ENCODE measurements at regions not wholly inside any gene's neighbourhood (a gene's known extent, or its start where the extent isn't known, plus 50 kb on each side); places are given as distances from the start of the nearest gene placed in this dataset.
"Not testable (repeated sequence)": the region's sequence is repeated elsewhere in the genome, so short reads cannot be mapped to it uniquely, and the experiment has no call there.

DNA sequence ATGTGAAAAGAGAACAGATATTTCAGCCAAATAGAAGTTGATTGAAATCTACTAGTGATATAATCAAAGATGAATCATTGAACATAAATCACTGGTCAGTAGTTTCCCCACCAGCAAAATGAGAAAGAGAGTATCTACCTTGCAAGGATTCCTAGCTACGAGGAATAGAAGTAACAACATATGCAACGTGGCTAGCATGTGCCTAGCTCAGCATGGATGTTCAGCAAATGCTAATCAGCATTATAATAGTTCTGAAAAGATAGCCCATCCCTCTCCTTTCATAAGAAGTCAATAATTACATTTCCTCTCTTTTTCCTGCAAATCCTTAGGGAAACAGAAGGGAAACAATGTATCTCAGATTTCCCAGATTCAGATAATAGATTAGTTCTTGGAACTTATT, 417.2 kb downstream of the SATB2 start:
- DNase-seq (ENCODE audit: low read depth), result no peak
- no peak for TF ChIP-seq CTCF (conservative IDR thresholded peaks at IDR 0.05; ENCODE audit: low read depth, low read length)
- no peak overlapping the region for H3K4me3 ChIP-seq (ENCODE audit: low read length)

GRCh38 chr2:199033761-199034160, 424.0 kb downstream of the SATB2 start:
- H3K4me3 ChIP-seq (ENCODE audit: low read length); DNase-seq (ENCODE audit: low read depth): not testable (repeated sequence)

GRCh38 chr2:199025146-199025545, 432.6 kb downstream of the SATB2 start:
- no peak for TF ChIP-seq CTCF (conservative IDR thresholded peaks at IDR 0.05; ENCODE audit: low read depth, low read length)
- H3K4me3 ChIP-seq (ENCODE audit: low read length), result no peak overlapping the region
- DNase-seq (ENCODE audit: low read depth), result no peak

GRCh38 chr2:199024224-199024623, 433.5 kb downstream of the SATB2 start:
- TF ChIP-seq CTCF (conservative IDR thresholded peaks at IDR 0.05; ENCODE audit: low read depth, low read length), result no peak
- H3K4me3 ChIP-seq (ENCODE audit: low read length), result no peak overlapping the region
- no peak for DNase-seq (ENCODE audit: low read depth)

DNA sequence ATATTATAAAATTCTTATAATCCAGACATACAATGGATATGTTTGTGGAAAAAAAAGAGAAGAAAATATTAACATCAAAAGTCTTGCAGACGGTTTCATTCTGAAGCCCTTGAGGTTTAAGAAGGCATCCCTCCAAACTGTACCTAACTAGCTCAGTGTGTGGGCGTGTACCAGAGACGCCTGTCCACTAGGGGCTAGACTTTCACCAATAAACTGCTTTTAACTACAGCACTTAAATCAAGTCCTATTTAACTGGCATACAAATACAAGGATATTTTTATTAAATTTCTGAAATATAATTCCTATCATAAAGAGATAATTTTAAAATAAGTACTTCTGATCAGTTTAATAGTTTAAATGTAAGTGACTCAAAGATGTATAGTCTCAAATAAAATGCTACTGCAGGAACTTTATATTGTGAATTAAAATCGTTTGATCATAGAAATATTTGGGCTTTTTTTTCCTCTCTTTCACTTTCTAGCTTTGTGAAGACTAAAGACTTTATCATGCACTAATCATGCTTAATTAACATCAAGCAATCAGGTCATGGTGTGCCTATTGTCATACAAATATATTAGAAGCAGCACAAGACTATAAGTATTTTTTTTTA, 437.7 kb downstream of the SATB2 start:
- peak; percentile 21 for DNase-seq (ENCODE audit: low read depth)

GRCh38 chr2:199018826-199019225, 438.9 kb downstream of the SATB2 start:
- TF ChIP-seq CTCF (conservative IDR thresholded peaks at IDR 0.05; ENCODE audit: low read depth, low read length), result no peak
- no peak for DNase-seq (ENCODE audit: low read depth)
- H3K4me3 ChIP-seq (ENCODE audit: low read length), result no peak overlapping the region

More for the DNA sequence above, 437.7 kb downstream of the SATB2 start:
- H3K4me3 ChIP-seq (ENCODE audit: low read length), result no peak overlapping the region
- TF ChIP-seq CTCF (conservative IDR thresholded peaks at IDR 0.05; ENCODE audit: low read depth, low read length), result peak; percentile 90

- TF ChIP-seq CTCF (conservative IDR thresholded peaks at IDR 0.05; ENCODE audit: low read depth, low read length), result no peak
- DNase-seq (ENCODE audit: low read depth), result no peak
- H3K4me3 ChIP-seq (ENCODE audit: low read length), result no peak overlapping the region
These were observed 442.7 kb downstream of the SATB2 start for GRCh38 chr2:199015072-199015471.

Measured in retinal pigment epithelial cell (primary cell).